Stimulated activated CD8-positive, alpha-beta memory T cell treated with anti-CD3 and anti-CD28 coated beads, Interleukin-7, amount 100 ng/mL, for 4 hours (primary cell): ENCODE measurements at regions not wholly inside any gene's neighbourhood (a gene's known extent, or its start where the extent isn't known, plus 50 kb on each side); places are given as distances from the start of the nearest gene placed in this dataset.
A peak's percentile ranks its signal among the peaks of the same experiment; 100 is the strongest.
"Not testable (repeated sequence)": the region's sequence is repeated elsewhere in the genome, so short reads cannot be mapped to it uniquely, and the experiment has no call there.

Experiments
- DNase-seq, 2 donors: peaks; one replicate each; pipeline ENCODE4 v3.0.0-alpha.2; 2020; ENCODE audit warnings: low read depth in 2 of 2

DNA sequence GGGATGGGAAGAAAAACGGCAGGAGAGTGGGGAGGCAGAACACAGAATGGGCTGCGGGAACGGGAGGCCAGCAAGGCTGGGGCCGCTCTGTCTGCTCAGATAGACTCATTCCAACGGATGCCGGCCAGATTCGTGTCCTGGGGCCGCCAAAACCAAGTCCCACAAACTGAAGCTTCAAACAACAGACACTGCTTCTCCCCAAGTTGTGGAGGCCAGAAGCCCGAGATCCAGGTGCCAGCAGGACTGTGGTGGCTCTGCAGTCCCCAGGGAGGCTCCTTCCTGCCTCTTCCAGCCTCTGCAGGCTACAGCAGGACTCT lies 100.6 kb downstream of the ADRA2C start:
- no peak for DNase-seq

DNA sequence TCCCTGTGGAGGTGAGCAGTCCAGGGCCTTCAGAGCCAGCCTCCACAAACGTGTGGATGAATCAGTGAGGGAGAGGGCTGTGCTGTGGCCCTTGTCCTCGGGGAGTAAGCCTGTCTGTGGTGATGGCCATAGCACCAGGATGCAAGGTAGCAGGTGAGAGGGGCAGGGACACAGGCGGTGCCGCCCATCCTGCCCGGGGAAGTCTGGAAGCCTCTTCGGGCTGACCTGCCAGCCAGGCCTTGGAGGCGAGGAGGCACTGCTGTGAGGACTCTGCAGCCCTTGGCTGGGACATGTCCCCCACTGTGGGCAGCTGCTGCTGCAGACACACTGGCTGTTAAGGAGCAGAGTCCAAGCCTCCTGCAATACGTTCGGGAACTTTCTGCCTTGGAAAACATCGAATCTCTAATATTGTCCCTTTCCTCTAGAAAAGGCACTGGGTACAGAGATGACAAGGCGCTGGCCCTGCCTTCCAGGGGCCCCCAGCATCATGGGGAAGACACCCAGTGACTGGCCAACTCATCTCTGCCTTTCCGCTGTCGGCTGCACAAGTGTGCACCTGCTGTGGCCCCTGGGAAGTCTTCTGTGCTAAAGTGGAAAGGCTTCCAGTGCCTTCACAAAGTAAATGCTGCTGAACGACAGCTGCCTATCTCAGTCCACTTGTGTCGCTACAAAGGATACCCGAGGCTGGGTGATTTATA lies 101.4 kb downstream of the ADRA2C start:
- DNase-seq = no peak

DNA sequence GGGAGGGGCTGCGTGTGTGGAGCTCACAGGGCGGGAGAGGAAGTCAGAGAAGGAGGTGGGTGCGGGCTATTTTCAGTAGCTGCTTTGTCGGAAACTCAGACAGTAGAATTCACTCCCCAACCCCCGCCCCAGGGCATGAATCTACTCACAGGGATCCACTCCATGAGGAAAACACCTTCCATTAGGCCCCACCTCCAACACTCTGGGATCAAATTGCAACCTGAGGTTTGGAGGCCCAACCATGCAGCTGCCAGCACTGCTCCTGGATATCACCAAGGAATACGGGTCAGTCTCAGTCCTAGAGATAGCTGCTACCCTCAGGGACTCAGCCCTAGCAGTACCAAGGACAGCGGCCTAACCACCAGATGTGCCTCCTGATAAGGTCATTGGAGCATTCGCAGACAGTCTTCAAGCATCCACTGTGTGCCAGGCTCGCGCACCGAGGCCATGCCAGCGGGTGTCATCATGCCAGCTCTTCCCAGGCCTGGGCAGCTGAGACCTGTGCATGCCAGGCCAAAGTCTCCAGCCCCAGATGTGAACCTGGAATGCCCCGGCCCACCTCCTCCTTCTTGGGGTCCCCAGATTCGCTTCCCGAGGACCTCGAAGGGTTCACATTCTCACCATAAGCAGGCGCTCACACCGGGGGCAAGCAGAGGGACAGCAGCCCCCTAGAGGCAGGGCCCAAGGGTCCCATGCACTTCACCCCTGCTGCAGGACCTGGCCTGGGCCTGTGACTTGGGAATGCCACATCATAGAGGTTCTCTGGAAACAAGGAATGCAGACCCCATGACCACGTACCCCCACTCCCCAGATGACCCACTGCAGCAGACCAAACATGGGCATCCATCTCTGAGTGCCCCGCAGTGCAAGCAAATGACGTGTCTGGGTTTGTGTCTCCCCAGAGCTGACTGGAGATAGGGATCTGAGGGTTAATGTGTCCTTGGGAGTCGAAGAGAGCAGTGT lies 102.3 kb downstream of the ADRA2C start:
- DNase-seq = no peak

DNA sequence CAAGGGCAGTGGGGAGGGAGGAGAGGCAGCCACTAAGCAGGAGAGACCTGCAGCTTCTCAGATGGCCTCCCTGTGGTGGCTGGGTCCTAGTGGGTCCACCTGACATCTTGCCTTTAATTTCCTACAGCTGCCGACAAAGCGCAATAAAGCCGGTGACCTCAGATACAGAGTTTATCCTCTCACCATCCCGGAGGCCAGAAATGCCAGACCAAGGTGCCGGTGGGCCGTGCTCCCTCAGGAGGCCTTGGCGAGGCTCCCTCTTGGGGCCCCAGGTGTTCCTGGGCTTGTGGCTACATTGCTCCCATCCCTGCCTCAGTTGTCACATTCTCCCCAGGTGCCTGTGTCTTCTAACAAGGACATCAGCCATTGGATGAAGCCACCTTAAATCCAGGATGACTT lies 103.0 kb downstream of the ADRA2C start:
- DNase-seq = no peak

DNA sequence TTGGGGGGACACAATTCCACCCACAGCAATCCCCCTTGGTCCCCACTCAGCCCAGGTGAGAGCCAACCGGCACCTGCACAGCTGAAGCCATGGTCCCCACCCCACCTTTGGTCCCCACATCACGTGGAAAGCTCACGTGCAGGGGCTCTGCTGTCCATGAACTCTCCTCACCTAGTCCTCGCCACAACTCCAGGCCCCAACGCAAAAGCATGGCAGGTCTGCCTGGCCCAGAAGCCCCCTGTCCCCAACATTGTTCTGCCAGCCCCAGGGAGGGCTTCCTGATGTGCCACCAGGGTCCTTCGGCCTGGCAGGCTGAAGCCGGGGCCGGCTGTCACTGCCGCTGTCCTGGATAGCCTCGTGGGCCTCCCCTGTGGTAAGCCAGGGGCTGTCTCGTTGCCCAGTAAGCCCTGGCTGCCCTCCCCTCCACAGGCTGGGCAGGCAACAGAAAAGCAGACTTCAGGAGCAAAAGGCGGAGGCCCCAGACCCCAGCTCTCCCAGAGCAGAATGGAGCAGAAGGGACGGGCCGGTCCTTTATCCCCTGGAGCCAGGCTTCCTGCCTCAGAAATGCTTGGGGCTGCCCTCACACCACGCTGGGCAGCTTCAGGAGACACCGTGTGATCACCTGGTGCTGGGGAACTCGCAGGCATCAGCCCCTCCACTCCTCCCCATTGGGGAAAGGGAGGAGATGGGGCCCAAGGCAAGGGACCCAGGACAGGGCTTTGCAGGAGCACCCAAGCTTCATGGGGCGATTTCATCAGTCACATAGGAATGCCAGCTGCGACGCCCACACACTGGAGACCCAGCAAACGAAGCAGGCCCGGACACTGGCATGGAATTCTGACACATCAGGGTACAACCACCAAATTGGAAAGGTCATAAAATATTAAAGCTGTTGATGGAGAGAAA lies 103.7 kb downstream of the ADRA2C start:
- no peak for DNase-seq

DNA sequence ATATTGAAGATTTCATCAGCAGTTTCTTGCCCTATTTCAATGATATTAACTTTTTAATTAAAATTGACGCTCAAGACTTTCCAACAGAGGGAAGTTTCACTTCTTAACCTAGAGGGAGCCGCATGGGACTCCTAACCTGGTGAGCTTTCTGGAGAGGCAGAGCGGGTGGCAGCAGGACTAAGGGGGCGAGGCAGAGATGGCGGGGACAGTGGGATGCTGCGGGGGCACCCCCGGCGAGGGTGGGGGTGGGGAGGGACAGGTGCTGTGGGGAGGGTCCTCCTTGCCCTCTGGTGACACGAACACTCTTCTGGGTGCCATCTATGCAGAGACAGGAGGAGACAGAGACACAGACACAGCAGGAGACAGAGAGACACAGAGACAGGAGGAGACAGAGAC lies 104.4 kb downstream of the ADRA2C start:
- DNase-seq = no peak

DNA sequence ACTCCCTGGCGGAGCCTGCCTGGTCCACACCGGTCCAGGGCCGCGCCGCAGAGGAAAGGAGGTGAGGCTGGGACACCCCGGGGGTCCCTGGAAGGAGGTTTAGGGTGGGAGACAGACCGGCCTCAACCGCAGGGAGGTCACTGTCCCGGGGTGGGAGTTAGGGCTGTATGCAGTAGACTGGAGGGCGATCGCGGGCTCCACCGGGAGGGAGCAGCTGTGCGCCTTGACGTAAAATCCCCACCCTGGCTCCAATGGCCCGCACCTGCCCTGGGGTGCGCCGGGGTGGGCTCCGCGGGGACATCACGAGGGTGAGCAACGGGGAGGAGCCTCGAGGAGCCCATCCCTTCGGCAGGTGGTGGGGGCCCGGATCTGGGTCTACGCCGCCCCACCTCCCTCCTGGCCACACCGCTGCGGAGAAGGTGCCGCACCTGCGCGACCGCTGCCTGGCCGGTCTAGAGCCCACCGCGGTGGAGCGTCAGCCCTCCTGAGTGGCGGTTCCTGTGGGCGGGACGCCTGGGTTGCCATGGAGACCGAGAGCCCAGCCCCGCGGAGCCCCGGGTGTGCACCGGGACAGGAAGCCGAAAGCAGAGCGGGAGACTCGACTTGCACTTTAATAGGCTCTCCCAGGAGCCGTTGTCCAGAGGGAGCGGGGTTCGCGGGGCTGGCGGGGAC lies 105.1 kb downstream of the ADRA2C start:
- no peak for DNase-seq

DNA sequence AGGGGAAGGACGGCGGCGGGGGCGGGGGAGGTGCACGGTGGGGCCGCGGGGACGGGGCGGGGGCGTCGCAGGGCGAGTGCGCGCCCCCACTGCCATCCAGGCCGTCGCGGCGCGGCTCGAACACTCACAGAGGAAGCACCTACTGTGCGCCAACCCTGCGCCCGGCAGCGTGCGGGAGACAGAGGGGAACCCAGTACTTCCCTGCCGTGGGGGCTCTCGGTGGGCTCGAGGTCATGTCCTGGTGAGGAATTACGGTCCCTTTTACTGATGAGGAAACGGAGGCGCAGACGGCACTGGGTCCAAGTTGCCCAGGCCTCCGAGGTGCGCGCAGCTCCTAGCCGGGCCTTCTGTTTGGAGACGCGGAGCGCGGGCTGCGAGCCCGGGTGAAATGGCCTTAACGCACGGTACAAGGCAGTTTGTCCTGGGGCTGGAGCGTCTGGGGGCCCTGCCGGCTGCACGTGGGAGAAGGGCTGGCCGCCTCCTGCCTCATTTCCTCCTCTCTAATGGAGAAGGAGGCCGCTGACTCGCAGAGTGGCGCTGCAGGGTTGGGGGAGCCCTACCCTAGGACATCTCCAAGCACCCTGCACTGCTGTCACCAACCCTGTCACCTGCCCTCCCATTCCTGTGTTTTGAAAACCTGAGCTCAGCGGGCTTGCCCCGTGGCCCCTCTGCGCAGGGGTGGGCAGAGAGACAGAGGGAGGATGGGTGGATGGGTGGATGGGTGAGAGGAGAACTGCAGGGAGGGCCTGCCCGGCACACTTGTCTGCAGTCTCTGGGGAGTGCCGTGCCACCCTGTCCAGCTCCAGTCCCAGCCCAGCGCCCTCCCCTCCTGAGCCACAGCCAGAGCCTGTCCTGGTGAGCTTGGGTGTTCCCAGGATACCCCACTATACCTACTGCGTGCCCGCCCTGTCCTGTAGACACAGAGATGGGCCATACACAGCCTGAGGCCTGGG lies 106.0 kb downstream of the ADRA2C start:
- no peak for DNase-seq

DNA sequence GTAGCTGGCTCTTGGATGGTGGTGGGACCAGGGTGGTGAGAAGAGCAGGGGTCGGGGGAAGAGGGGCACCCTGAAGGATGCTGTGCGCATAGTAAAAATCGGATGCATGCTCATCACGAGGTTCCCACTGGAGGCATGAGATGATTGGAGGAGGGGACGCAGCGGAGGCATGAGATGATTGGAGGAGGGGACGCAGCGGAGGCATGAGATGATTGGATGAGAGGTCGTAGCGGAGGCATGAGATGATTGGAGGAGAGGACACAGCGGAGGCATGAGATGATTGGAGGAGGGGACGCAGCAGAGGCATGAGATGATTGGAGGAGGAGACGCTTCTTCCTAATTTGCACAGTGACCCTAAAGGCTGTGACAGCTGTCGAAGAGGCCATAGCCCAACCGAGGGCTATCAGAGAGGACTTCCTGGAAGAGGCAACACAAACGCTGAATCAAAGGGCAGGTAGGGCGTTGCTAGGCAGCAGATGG lies 106.7 kb downstream of the ADRA2C start:
- no peak for DNase-seq

DNA sequence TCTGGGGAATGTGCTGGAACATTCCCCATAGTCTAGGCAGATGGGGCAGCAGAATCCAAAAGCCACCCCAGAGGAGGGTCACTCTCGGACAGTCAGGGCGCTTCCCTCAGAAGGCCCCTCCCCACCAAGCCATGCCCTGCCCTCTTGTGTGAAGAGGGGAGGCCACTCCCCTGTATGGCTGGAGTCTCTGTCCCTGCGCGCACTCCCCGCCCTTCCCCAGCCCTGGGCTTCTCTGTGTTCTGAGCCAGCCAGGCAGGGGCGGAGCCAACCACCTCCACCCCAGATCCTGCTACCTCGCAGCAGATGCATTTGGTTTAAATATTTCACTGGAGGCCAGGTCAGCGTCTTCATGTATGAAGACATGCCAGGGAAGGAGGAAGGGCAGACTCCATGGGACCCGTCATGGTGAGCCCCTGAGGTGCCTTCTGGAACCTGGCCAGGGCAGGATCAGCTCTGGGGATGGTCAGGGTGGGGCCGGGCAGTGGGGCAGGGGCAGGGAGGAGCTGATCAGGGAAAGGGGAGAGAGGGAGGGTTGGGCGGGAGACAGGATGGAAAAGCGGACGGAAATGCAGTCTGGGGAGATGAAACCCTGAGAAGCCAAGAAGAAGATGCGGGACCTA lies 107.3 kb downstream of the ADRA2C start:
- no peak for DNase-seq

DNA sequence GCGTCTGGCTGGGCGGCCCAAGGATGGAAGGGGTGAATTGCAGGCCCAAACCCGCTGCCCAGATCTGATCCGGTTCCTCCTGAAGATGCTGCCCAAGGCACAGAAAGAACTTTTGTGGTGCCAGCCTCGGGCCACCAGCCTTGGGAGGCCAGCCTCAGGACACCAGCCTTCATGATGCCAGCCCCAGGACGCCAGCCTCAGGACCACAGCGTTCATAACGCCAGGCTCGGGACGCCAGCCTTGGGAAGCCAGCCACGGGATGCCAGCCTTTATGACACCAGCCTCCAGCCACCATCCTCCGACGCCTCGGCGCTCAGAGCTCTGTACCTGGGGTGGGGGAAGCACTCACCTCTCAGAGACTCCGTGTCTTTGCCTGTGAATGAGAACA lies 107.8 kb downstream of the ADRA2C start:
- no peak for DNase-seq

DNA sequence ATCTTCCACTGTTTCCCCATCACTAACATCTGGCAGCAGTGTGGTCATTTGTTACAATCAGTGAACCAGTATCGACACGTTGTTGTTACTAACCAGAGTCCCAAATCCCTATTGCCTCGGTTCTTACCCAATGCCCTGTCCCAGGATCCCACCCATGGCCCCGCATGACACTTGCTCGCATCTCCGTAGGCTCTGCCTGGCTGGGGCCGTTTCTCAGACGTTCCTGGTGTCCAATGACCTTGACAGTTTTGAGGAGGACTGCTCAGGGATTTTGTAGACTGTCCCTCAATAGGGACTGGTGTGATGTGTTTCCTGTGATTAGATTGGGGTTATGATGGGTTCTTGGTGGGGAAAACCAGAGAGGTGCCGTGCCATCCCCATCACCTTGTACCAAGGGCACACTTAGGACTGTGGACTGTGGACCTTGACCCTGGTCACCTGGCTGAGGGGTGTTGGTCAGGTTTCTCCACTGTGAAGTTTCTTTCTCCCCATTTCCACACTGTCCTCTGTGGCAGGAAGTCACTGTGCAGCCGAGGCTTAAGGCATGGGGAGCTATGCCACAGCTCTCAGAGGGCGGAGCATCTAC lies 108.4 kb downstream of the ADRA2C start:
- no peak for DNase-seq

DNA sequence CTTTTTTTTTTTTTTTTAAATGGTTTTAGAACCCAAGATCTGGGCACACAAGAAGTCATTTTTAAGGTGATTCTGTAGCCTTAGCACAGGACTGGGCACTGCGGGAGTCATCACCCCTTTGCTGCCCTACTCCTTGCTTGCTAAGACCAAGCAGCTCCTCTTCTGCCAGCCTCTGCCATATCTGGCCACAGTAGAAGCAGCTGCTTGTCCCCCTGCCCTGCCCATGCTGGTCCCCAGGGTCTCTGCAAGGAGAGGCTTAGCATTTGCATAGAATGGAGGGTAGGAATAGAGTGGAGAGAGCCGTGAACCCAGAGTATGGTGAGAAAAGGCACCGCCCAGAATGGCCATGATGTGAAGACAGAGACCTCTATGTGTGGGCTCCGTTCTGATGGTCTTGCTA lies 109.3 kb downstream of the ADRA2C start:
- DNase-seq = no peak

DNA sequence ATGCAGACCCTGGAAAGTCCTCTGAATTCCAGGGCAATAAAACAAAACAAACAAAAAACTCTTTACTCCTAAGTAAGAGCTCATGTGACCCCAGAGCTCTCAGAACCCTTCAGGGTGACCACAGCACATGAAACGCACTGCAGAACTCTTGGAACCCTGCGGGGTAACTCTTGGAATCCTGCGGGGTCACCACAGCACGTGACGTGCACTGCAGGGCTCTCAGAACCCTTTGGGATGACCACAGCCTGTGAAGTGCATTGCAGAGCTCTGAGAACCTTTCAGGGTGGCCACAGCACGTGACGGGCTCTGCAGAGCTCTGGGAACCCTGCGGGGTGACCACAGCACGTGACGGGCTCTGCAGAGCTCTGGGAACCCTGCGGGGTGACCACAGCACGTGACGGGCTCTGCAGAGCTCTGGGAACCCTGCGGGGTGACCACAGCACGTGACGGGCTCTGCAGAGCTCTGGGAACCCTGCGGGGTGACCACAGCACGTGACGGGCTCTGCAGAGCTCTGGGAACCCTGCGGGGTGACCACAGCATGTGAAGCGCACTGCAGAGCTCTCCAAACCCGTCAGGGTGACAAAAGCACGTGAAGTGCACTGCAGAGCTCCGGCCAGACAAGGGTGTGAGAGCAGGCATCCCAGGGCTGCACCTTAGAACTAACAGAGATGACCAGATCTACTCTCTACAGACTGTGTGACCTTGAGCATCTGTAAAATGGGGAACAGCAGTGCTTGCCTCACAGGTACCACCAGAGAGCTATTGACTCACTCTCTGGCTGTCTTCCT lies 110.1 kb downstream of the ADRA2C start:
- not testable (repeated sequence) for DNase-seq

DNA sequence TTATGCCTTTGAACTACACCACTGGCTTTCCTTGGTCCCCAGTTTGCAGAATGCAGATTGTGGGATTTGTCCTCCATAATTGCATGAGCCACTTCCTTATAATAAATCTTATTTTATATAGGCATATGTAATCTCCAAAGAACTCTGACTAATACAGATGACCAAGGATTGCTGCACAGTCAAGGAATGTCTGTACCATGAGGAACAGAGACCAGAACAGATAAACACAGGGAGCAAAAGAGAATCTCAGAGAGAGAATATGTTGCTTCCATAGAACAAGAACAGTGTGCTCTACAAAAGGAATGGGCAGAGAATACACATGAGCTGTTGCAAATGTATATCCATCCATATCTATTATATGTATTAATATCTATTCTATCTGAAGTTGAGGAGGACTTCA lies 111.1 kb downstream of the ADRA2C start:
- DNase-seq = no peak

DNA sequence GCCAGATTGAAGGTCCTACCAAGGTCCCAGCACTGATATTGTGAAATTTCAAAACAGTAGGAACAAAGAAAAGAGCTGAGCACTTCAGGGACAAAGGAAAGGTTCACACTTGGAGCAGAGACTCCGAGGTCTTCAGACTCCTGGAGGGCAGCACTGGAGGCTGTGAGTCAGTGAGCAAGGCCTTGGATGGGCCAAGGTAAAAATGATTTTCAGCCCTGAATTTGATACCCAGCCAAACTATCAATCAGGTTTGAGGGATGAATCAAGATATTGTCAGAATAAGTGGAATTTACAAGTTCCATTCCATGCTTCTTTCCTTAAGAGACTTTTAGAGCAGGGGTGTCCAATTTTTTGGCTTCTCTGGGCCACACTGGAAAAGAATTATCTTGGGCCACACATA lies 111.7 kb downstream of the ADRA2C start:
- no peak for DNase-seq

DNA sequence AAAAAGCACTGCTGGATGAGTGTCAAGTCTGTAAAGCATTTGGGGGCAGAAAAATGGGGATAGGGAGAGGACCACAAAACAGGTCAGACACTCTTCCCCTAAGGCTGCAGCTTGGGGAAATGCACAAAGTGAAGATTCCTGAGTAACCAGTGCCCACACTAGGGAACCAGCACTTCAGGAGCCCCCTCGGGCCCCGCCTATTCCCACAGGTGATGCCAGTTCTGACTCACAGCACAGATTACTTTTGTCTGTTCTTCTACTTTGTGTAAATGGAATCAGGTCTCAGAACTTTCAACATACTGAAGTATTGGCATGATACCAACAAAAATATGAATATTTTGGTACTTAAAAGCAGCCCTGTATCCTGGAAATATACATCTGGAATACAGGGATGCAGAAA lies 112.5 kb downstream of the ADRA2C start:
- no peak for DNase-seq

DNA sequence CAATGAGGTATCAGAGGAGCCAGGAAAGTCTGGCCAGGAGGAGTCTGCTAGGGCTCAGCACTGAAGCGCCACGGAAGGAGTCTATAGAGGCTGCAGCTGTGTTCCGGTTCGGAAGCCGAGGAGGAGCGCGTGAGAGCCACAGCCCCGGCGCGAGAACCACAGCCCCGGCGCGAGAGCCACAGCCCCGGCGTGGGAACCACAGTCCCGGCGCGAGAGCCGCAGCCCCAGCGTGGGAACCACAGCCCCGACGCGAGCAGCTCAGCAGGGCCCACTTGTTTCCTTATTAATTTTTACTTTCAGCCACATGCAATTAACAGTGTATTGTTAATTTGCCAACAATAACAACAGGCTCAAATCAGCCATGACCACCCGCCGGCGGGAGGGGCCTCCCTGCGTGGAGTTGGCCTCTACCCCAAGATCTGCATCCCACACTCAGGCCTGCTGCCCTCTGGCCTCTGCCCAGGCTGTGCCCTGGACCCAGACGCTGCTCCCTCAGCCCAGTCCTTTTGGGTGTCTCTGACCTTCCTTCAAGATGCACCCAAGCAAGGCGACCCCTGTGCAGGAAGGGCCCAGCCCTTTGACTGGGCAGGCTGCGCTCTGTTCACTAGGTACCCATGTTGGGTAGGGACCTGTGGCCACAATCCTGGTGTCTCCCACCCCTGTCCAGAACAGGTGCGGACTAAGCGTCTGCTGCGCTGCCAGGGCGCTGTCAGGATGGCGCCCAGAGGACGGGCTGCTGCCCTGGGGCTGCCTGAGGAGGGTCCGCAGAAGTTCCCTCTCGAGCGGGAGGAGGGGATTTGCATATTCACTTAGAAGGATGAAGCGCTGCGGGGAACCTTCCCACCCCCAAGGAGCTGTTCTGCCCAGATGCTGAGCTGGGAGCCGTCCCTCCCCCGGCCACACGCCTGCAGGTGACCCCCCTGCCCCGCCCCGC lies 113.8 kb downstream of the ADRA2C start:
- peak; percentile 10 to 33 for DNase-seq
